ENCODE measurements at regions not wholly inside any gene's neighbourhood (a gene's known extent, or its start where the extent isn't known, plus 50 kb on each side); places are given as distances from the start of the nearest gene placed in this dataset.

- Mint-ChIP-seq H3K9me3 (no peaks in the 10 kb centered on the region), H3K36me3 (no peaks in the 10 kb centered on the region), H3K27ac (no peak overlapping the region), H3K27me3 (ENCODE audit: low read depth) (peaks cover 76% of the 10 kb centered on the region), H3K4me3 (no peak overlapping the region), H3K4me1 (no peaks in the 10 kb centered on the region)
- DNase-seq (ENCODE audit: low spot score in 2 of 2, unreplicated experiment in 2 of 2): no peak
- TF ChIP-seq CTCF (IDR thresholded peaks at IDR 0.05; ENCODE audit: unreplicated experiment): no peak
These were observed 51.1 kb upstream of the IGSF21 start for GRCh38 chr1:18056545-18056944.

GRCh38 chr1:18057623-18058022 is 50.0 kb upstream of the IGSF21 start:
- Mint-ChIP-seq H3K27ac (no peak overlapping the region), H3K9me3 (peaks cover 6% of the 10 kb centered on the region), H3K4me3 (no peak overlapping the region), H3K27me3 (ENCODE audit: low read depth) (peaks cover 68% of the 10 kb centered on the region), H3K36me3 (no peaks in the 10 kb centered on the region), H3K4me1 (no peaks in the 10 kb centered on the region)
- no peak for DNase-seq (ENCODE audit: low spot score in 2 of 2, unreplicated experiment in 2 of 2)
- no peak for TF ChIP-seq CTCF (IDR thresholded peaks at IDR 0.05; ENCODE audit: unreplicated experiment)

Measured in mesothelial cell of epicardium (in vitro differentiated cells).